A549 (cell line): ENCODE measurements at regions not wholly inside any gene's neighbourhood (a gene's known extent, or its start where the extent isn't known, plus 50 kb on each side); places are given as distances from the start of the nearest gene placed in this dataset.

Experiments used
- CEBPB ChIP-seq, 2 experiments: fragments of >200 bp in 1 of 2; sonication (Bioruptor Twin) in 1 of 2; formaldehyde crosslinking in 1 of 2; IDR thresholded peaks; 2 replicates each; pipeline ENCODE4 v1.6.1; 2012 to 2016
- CTCF ChIP-seq: fragments of >200 bp; sonication (Bioruptor Twin); formaldehyde crosslinking; IDR thresholded peaks from 3 replicates; pipeline ENCODE4 v1.5.1; 2016
- KDM1A ChIP-seq: fragments of 200-600 bp; sonication (generic); IDR thresholded peaks from 2 replicates; pipeline ENCODE4 v1.6.1; 2016; ENCODE audit warnings: low read depth, mild to moderate bottlenecking
- MAX ChIP-seq: IDR thresholded peaks from 2 replicates; pipeline ENCODE4 v1.6.1; 2012
- POLR2A ChIP-seq: IDR thresholded peaks from 2 replicates; pipeline ENCODE4 v1.6.1; 2012; ENCODE audit warnings: mild to moderate bottlenecking, low read length
- RAD21 ChIP-seq, 2 experiments: fragments of >200 bp in 1 of 2; sonication (Bioruptor Twin) in 1 of 2; formaldehyde crosslinking in 1 of 2; IDR thresholded peaks in 1 of 2; conservative IDR thresholded peaks in 1 of 2; 2 replicates in 1 of 2; 3 replicates in 1 of 2; pipeline ENCODE4 v1.6.1; 2012 to 2018; ENCODE audit warnings: inconsistent platforms in 1 of 2

GRCh38 chrX:68985135-68985755 lies 156.4 kb downstream of the EFNB1 start:
- no peak for TF ChIP-seq CEBPB (IDR thresholded peaks at IDR 0.05)
- TF ChIP-seq POLR2A: no peak
- no peak for TF ChIP-seq MAX
- TF ChIP-seq RAD21 (conservative IDR thresholded peaks at IDR 0.05 in 1 of 2, IDR thresholded peaks at IDR 0.05 in 1 of 2): no peak
- no peak for TF ChIP-seq CTCF
- no peak for TF ChIP-seq KDM1A
